ENCODE measurements at regions not wholly inside any gene's neighbourhood (a gene's known extent, or its start where the extent isn't known, plus 50 kb on each side); places are given as distances from the start of the nearest gene placed in this dataset.
"Not testable (repeated sequence)": the region's sequence is repeated elsewhere in the genome, so short reads cannot be mapped to it uniquely, and the experiment has no call there.

DNA sequence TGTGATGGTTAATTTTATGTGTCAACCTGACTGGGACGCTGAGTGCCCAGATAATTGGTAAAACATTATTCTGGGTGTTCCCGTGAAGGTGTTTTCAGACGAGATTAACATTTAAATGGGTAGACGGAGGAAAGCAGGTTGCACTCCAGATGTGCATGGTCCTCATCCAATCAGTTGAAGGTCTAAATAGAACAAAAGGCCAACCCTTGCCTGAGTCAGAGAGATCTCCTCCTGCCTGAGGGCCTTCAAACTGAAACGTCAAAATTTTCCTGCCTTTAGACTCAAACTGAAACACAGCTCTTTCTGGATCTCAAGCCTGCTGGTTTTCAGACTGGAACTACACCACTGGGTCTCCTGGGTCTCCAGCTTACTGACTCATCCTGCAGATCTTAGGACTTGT is 73.5 kb downstream of the NPIPA8 start:
- not testable (repeated sequence) for DNase-seq (ENCODE audit: low spot score)

DNA sequence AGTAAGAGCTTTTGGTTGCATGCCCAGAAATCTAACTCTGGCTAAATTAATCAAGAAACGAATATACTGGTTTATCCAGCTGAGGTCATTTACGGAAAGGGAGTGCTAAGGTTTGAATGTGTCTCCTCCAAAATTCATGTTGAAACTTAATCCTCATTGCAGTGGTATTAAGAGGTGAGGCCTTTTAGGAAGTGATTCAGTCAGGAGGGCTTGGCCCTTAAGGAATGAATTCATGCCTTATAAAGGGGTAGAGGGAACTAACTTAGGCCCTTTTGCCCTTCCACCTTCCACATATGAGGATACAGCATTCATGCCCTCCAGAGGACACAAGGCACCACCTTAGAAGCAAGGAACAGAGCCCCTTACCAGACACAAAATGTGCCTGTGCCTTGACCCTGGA is 74.7 kb downstream of the NPIPA8 start:
- DNase-seq (ENCODE audit: low spot score) = not testable (repeated sequence)

- DNase-seq (ENCODE audit: low spot score) = not testable (repeated sequence)
Observed at GRCh38 chr16:18259496-18260176, 76.9 kb downstream of the NPIPA8 start.

GRCh38 chr16:18252943-18253342 is 83.6 kb downstream of the NPIPA8 start:
- DNase-seq (ENCODE audit: low spot score) = not testable (repeated sequence)

GRCh38 chr16:18230505-18230904 is 106.0 kb downstream of the NPIPA8 start:
- not testable (repeated sequence) for DNase-seq (ENCODE audit: low spot score)

- not testable (repeated sequence) for DNase-seq (ENCODE audit: low spot score)
Observed at GRCh38 chr16:18222054-18223009, 114.2 kb downstream of the NPIPA8 start.

- not testable (repeated sequence) for DNase-seq (ENCODE audit: low spot score)
Observed at GRCh38 chr16:18217741-18218140, 118.8 kb downstream of the NPIPA8 start.

GRCh38 chr16:18216814-18217213 is 119.7 kb downstream of the NPIPA8 start:
- DNase-seq (ENCODE audit: low spot score) = not testable (repeated sequence)

GRCh38 chr16:18213810-18214209 is 122.7 kb downstream of the NPIPA8 start:
- not testable (repeated sequence) for DNase-seq (ENCODE audit: low spot score)

DNA sequence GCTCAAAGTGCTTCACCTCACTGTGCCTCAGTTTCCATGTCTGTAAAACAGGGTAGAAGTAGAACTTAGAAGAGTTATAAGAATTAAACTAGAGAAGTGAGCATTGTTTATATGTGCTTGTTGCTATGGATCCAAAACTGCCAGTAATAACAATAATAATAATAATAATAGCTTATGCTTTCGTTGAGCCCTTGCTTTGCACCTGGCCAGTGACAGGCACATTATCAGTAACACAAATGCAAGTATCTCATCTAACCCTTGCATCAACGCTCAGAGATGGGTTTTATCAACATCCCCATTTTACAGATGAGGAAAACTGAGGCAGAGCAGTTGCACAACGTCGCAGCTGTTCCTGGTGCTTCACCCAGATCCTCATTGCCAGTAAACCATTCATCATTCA is 125.0 kb downstream of the NPIPA8 start:
- DNase-seq (ENCODE audit: low spot score) = not testable (repeated sequence)

DNA sequence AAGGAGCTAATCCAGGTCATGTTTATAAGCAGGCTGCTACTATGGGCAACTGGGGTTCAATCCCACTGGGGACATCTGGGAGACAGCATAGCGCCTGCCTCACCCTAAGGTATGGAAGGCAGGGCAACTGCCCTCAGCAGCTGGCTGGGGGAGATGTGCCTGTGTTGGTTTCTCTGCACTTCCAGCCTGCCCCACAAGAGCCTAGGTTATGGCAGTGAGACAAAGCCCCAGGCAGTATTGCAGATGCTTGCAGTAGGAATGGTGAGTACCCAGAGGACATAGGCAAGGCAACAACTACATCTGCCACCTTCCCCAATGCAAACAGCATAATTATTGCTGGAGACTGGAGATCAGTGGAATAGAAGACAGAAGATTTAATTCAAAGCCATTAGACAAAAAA is 131.8 kb downstream of the NPIPA8 start:
- not testable (repeated sequence) for DNase-seq (ENCODE audit: low spot score)

DNA sequence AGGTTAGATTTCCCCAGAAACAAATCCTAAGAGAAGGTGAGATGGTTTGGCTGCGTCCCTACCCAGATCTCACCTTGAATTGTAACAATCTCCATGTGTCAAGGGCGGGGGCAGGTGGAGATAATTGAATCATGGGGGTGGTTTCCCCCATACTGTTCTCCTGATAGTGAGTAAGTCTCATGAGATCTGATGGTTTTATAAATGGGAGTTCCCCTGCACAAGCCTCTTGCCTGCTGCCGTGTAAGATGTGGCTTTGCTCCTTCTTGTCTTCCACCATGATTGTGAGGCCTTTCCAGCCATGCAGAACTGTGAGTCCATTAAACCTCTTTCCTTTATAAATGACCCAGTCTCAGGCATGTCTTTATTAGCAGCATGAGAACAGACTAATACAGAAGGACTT is 132.2 kb downstream of the NPIPA8 start:
- DNase-seq (ENCODE audit: low spot score) = not testable (repeated sequence)

GRCh38 chr16:18201511-18201910 is 135.0 kb downstream of the NPIPA8 start:
- DNase-seq (ENCODE audit: low spot score) = not testable (repeated sequence)

GRCh38 chr16:18192389-18192788 is 144.1 kb downstream of the NPIPA8 start:
- not testable (repeated sequence) for DNase-seq (ENCODE audit: low spot score)

GRCh38 chr16:18190179-18190578 is 146.4 kb downstream of the NPIPA8 start:
- not testable (repeated sequence) for DNase-seq (ENCODE audit: low spot score)

DNA sequence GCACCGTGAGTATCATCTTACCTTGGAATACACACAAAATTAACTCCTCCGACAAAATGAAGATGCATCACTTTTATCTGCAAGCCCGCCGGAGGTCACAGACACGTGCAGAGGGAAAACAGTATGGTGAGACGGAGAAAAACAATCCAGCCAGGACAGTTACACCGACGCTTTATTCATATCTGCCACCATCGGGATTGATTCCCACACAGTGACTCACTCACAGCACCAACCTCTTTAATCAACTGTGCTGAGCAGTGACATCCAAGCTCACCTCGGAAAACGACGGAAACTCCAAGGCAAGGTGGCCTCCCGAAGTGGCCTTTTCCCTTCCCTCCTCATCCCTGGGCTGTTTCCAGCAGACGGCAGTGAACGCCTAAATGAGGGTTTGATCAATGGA is 151.8 kb downstream of the NPIPA8 start:
- DNase-seq (ENCODE audit: low spot score) = not testable (repeated sequence)

DNA sequence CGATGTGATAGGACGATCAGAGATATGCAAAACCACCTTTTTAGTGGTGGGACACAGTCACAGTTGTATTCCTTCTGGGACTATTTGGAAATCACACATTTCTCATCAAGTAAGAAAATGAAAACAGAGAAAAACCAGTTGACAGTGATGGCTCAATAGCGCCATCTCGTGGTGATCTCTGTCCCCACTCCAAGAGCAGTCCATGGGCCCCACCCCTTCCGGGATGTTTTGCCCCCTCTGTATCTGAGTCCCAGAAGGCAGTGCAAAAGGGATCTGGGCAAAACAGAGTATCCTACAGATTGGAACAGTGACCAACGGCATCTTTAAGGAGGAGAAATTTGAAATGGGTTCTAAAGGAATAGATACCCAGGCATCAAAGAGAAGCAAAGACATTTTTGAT is 155.5 kb downstream of the NPIPA8 start:
- not testable (repeated sequence) for DNase-seq (ENCODE audit: low spot score)

DNA sequence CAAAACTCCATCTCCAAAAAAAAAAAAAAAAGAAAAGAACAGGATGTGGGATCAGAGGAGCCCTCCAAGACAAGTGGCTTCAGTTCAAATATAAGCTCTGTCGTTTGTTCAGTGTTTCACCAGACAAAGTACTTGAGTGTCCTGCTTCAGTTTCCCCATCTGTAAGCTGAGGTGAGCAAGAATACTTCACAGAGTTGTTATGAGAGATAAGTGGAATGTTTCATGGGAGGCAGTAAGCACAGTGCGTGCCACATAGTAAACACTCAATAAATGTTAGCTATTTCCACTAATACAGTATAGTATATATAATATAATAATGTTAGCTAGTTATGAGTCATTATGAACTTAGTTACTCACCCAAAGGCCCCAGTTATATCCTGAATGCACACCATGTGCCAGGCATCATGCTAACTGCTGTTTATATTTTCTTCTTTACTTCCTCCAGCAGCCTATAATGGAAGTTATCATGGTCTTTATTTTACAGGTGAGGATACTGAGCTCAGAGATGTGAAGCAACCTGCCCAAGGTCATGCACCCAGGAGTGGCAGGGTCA is 162.5 kb downstream of the NPIPA8 start:
- DNase-seq (ENCODE audit: low spot score) = not testable (repeated sequence)

- not testable (repeated sequence) for DNase-seq (ENCODE audit: low spot score)
Observed at GRCh38 chr16:18162293-18162692, 174.2 kb downstream of the NPIPA8 start.

DNA sequence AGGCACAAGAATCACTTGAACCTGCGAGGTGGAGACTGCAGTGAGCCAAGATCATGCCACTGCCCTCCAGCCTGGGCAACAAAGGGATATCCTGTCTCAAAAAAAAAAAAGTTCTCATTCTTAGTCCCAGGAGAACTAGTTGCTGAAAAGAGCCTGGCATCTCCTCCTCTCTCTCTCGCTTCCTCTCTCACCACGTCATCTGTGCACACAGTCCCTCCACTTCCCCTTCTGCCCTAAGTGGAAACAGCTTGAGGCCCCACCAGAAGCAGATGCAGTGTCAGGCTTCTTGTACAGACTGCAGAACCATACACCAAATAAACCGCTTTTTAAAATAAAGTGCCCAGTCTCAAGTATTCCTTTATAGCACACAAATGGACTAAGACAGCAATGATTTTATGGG is 175.3 kb downstream of the NPIPA8 start:
- not testable (repeated sequence) for DNase-seq (ENCODE audit: low spot score)

DNA sequence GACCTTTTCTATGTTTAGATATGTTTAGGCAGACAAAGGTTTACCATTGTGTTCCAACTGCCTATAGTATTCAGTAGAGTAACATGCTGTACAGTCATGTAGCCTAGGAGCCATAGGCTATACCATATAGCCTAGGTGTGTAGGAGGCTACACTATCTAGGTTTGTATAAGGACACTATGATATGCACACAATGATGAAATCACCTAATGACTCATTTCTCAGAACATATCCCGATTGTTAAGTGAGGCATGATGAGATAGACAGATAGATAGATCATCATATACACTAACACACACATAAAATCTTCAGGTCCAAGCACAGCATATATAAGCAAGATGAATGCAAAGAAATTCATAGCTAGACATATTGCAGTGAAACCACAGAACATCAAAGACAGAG is 177.4 kb downstream of the NPIPA8 start:
- DNase-seq (ENCODE audit: low spot score) = not testable (repeated sequence)

GRCh38 chr16:18157854-18158253 is 178.7 kb downstream of the NPIPA8 start:
- not testable (repeated sequence) for DNase-seq (ENCODE audit: low spot score)

DNA sequence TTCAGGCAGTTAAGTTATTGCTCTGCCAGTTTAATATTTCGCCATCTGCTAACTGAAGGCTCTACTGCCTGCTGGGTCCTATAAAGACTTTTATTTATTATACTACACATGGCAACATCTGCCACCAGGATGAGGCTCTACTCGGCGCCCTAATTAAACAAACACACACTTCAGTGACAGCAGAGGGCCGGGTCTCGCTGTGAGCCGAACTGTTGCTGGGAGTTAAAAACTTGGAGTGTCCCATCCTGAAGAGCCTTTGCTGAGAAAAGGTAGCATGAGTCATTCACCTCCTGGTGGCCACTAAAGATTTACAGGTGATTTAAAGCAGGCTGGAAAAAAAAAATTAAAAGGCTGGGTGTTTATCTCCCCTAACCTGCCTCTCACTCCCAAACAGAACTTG is 183.7 kb downstream of the NPIPA8 start:
- not testable (repeated sequence) for DNase-seq (ENCODE audit: low spot score)

Data from AG08395 (cell line).